GM19239 (cell line): ENCODE measurements at regions not wholly inside any gene's neighbourhood (a gene's known extent, or its start where the extent isn't known, plus 50 kb on each side); places are given as distances from the start of the nearest gene placed in this dataset.
"Not testable (repeated sequence)": the region's sequence is repeated elsewhere in the genome, so short reads cannot be mapped to it uniquely, and the experiment has no call there.

ENCODE experiments used
- DNase-seq: peaks from one replicate; pipeline ENCODE4 v3.0.0; 2011; ENCODE audit warnings: low spot score; ENCODE audit not compliant: insufficient read length
- FAIRE-seq: peaks from 2 replicates; lab custom pipeline; 2011; peaks lifted over from hg19 to GRCh38; lab: Jason Lieb, UNC

GRCh38 chr2:138355244-138355643, 146.3 kb upstream of the SPOPL start:
- no peak for DNase-seq
- no peak for FAIRE-seq

DNA sequence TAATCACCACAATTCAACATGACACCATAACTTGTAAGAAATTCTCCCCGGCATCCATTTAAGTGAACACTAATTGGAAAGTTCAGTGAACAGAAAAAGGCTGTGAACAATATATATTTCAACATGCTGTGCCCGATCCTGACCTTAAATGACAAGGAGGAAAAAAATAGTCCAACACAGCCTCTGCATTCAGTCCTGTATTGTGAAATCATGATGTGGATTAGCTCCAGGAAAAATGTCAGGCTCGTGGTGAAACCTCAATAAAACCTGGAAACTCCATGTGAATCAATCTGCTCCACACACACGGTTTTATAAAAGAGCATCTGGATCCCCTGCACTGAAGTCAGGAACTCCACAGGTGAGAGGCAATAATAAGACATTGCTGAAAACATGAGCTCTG, 145.4 kb upstream of the SPOPL start:
- FAIRE-seq (no peak), DNase-seq (no peak)

- DNase-seq (no peak), FAIRE-seq (no peak)
These were observed 142.0 kb upstream of the SPOPL start for GRCh38 chr2:138359532-138359931.

- DNase-seq (no peak), FAIRE-seq (no peak)
These were observed 136.9 kb upstream of the SPOPL start for GRCh38 chr2:138364554-138365162.

DNA sequence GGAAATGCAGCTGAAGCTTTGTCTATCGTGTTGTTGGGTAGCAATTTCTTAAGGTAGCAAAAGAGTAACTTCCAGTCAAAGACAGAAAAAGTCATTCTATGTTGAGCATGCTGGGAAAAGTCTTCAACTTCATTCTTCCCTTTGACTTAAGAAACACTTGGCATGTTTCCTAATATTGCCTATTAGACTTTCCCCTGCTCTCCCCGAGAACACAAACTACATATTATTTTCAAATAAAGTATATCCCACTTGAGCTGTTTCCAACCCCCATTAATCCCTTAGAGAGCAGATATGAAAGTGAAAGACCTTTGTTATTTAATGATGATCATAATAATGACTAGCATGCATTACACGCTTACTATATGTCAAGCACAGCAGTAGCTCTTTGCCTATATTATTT, 136.0 kb upstream of the SPOPL start:
- DNase-seq: no peak
- no peak for FAIRE-seq

GRCh38 chr2:138369856-138370255, 131.7 kb upstream of the SPOPL start:
- no peak for FAIRE-seq
- DNase-seq: no peak

GRCh38 chr2:138373993-138374408, 127.6 kb upstream of the SPOPL start:
- no peak for DNase-seq
- peak; percentile 35 for FAIRE-seq

- DNase-seq (no peak), FAIRE-seq (no peak)
These were observed 120.2 kb upstream of the SPOPL start for GRCh38 chr2:138381373-138381772.

DNA sequence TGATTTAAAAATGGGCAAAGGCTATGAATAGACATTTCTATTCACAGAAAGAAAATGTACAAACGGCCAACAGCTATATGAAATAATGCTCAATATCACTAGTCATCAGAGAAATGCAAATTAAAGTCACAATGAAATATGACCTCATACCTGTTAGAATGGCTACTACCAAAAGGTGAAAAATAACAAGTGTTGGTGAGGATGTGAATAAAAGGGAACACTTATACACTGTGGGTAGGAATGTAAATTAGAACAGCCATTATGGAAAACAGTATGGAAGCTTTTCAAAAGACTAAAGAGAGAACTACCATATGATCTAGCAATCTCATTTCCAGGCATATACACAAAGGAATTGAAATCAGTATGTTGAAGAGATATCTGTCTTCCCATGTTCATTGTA, 118.9 kb upstream of the SPOPL start:
- DNase-seq: no peak
- peak; percentile 11 for FAIRE-seq

DNA sequence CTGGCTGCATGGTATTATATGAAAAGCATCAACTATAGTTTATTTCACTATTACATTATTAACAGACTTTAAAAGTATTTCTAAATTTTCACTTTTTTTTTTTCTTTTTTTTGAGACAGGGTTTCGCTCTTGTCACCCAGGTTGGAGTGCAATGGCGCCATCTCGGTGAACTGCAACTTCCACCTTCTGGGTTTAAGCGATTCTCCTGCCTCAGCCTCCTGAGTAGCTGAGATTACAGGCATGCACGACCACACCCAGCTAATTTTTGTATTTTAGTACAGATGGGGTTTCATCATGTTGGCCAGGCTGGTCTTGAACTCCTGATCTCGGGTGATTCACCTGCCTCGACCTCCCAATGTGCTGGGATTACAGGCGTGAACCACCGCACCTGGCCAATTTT, 115.4 kb upstream of the SPOPL start:
- FAIRE-seq, DNase-seq: not testable (repeated sequence)

GRCh38 chr2:138389063-138389462, 112.5 kb upstream of the SPOPL start:
- FAIRE-seq (no peak), DNase-seq (no peak)

GRCh38 chr2:138390316-138390945, 111.1 kb upstream of the SPOPL start:
- FAIRE-seq: no peak
- DNase-seq: no peak

- DNase-seq (no peak), FAIRE-seq (no peak)
These were observed 109.6 kb upstream of the SPOPL start for GRCh38 chr2:138391946-138392345.

DNA sequence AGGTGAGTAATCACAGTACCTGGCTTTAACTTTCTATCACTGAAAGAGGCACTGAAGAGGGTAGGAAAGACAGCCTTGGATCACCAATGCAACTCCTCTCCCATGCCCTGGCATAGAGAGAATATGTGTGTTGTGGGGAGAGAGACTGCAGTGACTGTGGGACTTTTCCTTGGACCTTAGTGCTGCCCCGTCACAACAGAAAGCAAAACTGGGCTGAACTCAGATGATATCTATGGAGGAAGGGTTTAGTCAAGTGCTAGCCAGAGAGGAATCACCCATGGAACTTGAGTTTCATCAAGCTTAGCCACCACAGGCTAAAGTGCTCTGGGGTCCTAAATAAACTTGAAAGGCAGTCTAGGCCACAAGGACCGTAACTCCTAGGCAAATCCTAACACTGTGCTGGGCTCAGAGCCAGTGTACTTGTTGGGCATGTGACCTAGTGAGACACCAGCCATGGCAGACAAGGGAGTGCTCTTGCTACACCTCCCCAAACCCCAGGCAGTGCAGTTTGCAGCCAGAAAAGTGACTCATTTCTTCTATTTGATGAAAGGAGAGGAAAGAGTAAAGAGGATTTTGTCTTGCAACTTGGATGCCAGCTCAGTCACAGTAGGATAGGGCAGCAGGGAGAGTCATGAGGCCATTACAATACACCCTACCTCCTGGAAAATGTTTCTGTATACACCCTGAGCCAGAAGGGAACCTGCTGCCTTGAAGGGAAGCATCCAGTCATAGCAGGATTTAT, 105.8 kb upstream of the SPOPL start:
- DNase-seq (no peak), FAIRE-seq (no peak)

DNA sequence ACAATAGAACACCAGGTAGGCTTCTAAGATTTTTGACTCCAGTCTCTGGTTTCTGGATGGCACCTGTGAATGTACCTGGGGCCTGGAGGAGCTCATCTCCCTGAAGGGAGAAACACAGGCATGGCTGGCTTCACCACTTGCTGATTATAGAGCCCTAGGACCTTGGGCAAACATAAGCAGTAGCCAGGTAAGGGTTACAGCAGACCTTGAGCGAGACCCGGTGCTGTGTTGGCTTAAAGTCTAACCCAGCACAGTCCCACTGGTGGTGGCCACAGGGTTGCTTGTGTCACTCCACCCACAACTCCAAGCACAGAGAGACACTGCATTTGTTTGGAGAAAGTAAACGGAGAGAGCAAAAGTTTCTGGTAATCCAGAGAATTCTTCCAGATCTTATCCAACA, 104.7 kb upstream of the SPOPL start:
- FAIRE-seq: no peak
- DNase-seq: no peak

DNA sequence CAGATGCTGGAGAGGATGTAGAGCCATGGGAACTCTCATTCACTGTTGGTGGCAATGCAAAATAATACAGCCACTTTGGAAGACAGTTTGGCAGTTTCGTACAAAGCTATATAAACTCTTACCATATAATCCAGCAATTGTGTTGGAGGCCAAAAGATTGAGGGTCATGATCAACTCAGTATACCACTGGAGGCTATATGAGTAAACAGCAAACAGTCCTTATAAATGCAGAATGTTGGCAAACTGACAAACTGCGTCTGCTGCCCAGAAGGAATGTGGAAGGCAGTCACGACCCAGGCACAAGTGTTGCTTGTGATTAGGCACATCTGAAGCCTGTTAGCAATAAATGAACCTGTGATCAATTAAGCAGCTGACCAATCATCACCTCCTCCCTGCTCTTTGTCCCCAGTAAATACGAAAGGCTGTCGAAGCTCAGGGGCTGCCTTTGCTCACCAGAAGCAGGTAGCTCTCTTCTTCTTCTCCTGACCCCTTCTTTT, 98.1 kb upstream of the SPOPL start:
- DNase-seq (no peak), FAIRE-seq (no peak)

DNA sequence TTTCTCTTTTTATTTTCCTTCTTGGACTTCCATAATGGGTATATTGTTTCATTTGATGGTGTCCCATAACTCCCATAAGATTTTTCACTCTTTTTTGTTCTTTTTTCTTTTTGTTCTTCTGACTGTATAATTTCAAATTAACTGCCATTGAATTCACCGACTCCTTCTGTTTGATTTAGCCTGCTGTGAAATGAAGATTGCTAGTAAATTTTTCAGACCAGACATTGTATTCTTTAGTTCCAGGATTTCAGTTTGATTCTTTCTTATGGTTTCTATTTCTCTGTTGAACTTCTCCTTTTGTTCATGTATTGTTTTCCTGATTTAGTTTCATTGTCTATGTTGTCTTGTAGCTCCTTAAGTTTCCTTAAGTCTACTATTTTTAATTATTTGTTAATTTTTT, 87.6 kb upstream of the SPOPL start:
- FAIRE-seq (no peak), DNase-seq (no peak)

GRCh38 chr2:138415985-138416384, 85.6 kb upstream of the SPOPL start:
- FAIRE-seq (no peak), DNase-seq (no peak)

DNA sequence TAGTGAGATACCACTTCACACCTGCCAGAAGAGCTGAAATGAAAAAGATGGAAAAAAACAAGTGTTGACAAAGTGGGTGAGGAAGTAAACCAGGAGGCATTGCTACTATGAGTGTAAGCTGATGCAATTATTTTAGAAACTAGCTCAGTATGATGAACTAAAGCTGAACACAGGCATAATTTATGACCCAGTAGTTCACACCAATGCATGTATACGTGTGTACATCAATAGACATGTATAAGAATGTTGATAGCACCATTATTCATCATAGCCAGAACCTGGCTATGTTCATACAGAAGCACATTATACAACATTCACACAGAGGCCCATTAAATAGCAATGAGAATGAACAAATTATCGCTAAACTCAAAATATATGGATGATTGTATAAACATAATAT, 83.1 kb upstream of the SPOPL start:
- no peak for DNase-seq
- FAIRE-seq: no peak

DNA sequence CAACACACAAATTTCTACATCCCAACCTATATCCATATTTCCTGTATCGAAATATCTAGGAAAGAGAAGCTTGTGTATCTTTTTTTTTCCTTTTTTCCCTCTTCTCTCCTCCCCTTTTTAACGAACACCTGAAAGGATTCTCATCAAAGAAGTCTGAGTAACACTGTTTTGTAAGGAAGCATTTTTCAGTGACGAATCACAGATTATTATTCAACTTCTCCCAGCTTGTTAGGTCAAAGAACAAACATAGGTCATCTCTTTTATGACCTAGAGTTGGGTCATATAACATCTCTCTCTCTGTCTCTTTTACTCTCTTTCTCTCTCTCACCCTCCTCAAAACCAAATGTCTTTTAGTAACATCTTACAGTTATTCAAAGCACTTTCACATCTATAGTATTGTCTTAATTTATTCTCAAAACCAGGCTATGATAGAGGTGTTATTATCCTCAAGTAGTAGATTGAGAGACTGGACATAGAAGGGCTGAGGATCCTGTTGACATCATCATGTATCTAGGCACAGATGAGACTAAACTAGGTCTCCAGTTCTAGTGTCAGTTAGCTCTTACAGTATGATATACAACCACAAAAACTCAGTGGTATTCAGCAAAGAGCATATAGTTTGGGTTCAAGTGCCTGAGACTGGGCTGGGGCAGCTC, 80.1 kb upstream of the SPOPL start:
- FAIRE-seq (no peak), DNase-seq (no peak)

- peak; percentile 21 for FAIRE-seq
- no peak for DNase-seq
These were observed 79.6 kb upstream of the SPOPL start for GRCh38 chr2:138421971-138422335.
